ENCODE measurements at regions not wholly inside any gene's neighbourhood (a gene's known extent, or its start where the extent isn't known, plus 50 kb on each side); places are given as distances from the start of the nearest gene placed in this dataset.

DNA sequence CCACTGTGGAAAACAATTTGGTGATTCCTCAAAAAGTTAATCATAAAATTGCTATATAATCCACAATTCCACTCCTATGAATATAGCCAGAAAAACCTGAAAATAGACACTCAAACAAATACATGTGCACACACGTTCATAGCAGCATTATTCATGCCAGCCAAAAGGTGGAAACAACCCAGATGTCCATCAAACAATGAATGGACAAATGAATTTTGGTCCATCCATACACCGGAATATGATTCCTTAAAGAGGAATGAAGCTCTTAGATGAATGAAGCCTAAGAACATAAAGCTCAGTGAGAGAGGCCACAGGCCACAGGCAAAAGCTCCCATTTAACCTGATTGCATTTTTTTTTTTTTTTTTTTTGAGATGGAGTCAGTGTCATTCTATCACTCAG, 114.6 kb upstream of the TNRC6C start:
- Histone ChIP-seq H3K27me3 (ENCODE audit: control insufficient read depth, insufficient read depth, low read length) (peaks cover 3% of the 10 kb centered on the region), H3K4me3 (ENCODE audit: low read depth, low read length) (no peak overlapping the region), H3K36me3 (ENCODE audit: control insufficient read depth, insufficient read depth, low read length) (no peaks in the 10 kb centered on the region)
- DNase-seq (ENCODE audit: low read depth) = no peak
- TF ChIP-seq, protein P1, sequence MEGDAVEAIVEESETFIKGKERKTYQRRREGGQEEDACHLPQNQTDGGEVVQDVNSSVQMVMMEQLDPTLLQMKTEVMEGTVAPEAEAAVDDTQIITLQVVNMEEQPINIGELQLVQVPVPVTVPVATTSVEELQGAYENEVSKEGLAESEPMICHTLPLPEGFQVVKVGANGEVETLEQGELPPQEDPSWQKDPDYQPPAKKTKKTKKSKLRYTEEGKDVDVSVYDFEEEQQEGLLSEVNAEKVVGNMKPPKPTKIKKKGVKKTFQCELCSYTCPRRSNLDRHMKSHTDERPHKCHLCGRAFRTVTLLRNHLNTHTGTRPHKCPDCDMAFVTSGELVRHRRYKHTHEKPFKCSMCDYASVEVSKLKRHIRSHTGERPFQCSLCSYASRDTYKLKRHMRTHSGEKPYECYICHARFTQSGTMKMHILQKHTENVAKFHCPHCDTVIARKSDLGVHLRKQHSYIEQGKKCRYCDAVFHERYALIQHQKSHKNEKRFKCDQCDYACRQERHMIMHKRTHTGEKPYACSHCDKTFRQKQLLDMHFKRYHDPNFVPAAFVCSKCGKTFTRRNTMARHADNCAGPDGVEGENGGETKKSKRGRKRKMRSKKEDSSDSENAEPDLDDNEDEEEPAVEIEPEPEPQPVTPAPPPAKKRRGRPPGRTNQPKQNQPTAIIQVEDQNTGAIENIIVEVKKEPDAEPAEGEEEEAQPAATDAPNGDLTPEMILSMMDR (IDR thresholded peaks at IDR 0.05; ENCODE audit: insufficient read depth, low read length, poor library complexity, severe bottlenecking) = no peak

DNA sequence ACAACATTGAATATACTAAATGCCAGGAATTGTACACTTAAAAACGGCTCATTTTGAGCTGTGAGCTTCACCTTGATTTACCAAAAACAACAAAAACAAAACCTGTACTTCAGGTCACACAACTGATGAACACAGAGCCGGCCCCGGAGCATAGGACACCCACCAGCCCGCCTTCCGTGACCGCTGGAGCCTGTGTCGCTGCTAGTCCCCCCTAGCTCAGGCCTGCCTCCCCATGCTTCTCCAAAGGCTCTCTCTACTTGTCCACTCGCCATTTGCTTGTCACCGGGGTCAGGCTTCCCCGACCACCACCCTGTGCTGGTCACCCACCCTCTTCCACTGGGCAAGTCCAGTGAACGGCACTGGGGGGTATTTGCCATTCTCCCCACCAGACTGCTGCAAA, 113.8 kb upstream of the TNRC6C start:
- TF ChIP-seq, protein P1 (IDR thresholded peaks at IDR 0.05; ENCODE audit: insufficient read depth, low read length, poor library complexity, severe bottlenecking) = no peak
- Histone ChIP-seq H3K36me3 (ENCODE audit: control insufficient read depth, insufficient read depth, low read length) (no peaks in the 10 kb centered on the region), H3K27me3 (ENCODE audit: control insufficient read depth, insufficient read depth, low read length) (peaks cover 3% of the 10 kb centered on the region), H3K4me3 (ENCODE audit: low read depth, low read length) (no peak overlapping the region)
- DNase-seq (ENCODE audit: low read depth) = no peak

DNA sequence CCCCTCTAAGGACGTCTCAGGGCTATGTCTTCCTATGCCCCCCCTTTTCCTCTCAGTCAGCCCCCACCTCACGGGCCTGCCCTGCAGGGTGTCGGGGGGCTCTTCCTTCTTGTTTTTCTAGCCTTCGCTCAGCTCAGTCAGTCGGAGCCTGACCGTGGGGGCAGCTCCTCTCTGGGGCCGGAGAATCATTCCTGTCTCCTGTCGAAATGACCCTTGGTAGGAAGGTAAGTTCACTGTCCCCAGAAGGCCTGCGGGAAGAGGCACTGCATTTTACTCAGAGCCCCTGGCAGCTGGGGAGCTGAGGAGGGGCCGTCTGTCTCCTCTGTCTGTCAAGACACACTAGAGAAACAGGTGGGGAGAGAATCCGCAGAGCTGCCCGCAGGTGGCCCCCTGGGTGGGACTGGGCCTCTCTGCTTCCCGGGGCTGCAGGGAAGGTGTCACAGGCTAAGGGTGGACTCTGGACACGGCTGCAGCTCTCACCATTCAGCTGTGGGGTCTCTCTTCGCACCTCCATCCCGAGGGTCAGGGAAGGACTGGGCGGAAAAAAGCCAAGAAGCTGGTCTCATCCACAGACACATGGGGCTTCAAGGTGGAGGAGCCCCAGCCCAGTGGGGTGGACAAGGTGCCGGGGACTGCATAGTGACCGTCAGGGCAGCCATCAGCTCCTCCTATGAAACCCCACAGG, 112.8 kb upstream of the TNRC6C start:
- H3K27me3 ChIP-seq (ENCODE audit: control insufficient read depth, insufficient read depth, low read length) = peaks cover 3% of the 10 kb centered on the region
- H3K4me3 ChIP-seq (ENCODE audit: low read depth, low read length) = no peak overlapping the region
- TF ChIP-seq, protein P1 (IDR thresholded peaks at IDR 0.05; ENCODE audit: insufficient read depth, low read length, poor library complexity, severe bottlenecking) = no peak
- H3K36me3 ChIP-seq (ENCODE audit: control insufficient read depth, insufficient read depth, low read length) = no peaks in the 10 kb centered on the region
- DNase-seq (ENCODE audit: low read depth) = no peak

DNA sequence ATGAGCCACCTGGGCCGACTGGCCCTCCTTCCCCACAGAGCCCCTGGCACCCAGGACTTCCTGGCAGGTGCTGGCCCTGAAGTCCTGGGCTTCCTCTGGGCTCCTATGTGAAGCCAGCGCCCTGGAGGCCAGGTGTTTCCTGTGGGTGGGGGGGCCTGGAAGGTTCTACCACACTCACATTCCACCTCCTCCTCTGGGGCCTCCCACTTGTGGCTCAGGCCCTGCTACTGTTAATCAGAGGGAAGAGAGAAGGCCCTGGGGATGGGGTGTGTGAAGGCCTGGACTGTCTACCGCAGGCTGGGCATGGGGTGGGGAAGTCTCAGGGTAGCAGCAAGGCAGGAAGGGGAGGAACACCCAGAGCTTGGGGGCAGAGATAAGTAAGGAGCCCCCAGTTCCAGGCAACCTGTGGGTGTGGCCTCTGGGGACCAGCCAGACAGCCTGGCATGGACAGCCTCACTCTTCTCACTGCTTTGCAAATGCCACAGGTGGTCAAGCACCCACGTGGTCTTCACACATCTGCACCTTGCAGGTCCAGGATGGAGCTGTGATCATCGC, 111.9 kb upstream of the TNRC6C start:
- Histone ChIP-seq H3K4me3 (ENCODE audit: low read depth, low read length) (no peak overlapping the region), H3K27me3 (ENCODE audit: control insufficient read depth, insufficient read depth, low read length) (peaks cover 3% of the 10 kb centered on the region), H3K36me3 (ENCODE audit: control insufficient read depth, insufficient read depth, low read length) (no peaks in the 10 kb centered on the region)
- TF ChIP-seq, protein P1 (IDR thresholded peaks at IDR 0.05; ENCODE audit: insufficient read depth, low read length, poor library complexity, severe bottlenecking) = no peak
- no peak for DNase-seq (ENCODE audit: low read depth)

DNA sequence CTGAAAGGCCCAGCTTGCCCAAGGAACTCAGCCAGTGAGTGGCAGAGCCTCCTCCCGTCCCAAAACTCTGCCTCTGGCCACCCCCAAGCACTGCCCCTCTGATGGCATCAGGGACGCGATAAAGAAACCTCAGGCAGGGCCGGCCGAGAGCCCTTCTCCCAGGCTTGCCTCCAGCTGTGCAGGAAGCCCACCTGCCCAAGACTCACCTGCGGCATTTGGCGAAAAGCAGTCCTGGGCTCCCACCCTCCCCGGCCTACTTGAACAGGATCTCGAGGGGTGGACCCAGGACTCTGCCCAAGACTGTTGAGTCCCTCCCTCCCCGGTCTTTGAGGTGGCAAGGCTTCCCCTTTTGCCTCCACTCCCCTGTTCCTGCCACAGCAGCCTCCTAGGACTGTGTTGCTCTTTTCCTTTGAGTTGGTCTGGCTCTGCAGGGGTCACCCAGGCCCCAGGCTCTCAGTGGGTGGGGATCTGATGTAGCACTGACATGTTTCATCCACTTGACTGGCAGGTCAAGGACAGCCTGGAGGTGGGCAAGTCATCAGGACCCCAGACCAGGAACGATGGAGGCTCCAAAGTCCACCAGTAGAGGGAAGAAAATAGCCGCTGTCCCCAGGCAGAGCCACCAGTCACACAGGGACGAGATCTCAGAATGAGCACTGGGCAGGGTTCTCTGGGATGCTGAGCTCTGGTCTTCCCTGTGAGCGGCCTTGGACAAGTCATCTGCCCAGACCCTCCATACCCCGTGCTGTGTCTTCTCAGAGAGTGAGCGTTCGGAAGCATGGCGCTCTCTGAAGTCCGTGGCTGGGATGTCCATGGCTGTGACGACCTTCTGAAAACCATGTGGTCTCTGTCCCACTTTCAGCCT, 111.0 kb upstream of the TNRC6C start:
- TF ChIP-seq, protein P1 (IDR thresholded peaks at IDR 0.05; ENCODE audit: insufficient read depth, low read length, poor library complexity, severe bottlenecking) = no peak
- Histone ChIP-seq H3K4me3 (ENCODE audit: low read depth, low read length) (no peak overlapping the region), H3K36me3 (ENCODE audit: control insufficient read depth, insufficient read depth, low read length) (no peaks in the 10 kb centered on the region), H3K27me3 (ENCODE audit: control insufficient read depth, insufficient read depth, low read length) (peaks cover 7% of the 10 kb centered on the region)
- no peak for DNase-seq (ENCODE audit: low read depth)
